GM12878 (cell line): ENCODE measurements at regions not wholly inside any gene's neighbourhood (a gene's known extent, or its start where the extent isn't known, plus 50 kb on each side); places are given as distances from the start of the nearest gene placed in this dataset.

Source experiments
- ATAC-seq: fragments of 200-7000 bp; cut with Tn5 transposase; 3 replicates; pipeline ENCODE4 v1.9.1; 2020; ENCODE audit warnings: mild to moderate bottlenecking, moderate library complexity
- BruUV-seq: library from RNA; stranded (reverse); fragments of 400-500 nt; replicated peaks from 2 replicates; lab custom pipeline; 2021; lab: Mats Ljungman, UMichigan
- CTCF ChIA-PET: fragments of 300-600 bp; sonication (Branson Sonifier 250); formaldehyde crosslinking; extraction: SDS; loops from one replicate; lab custom pipeline; 2021; ENCODE audit warnings: inconsistent platforms; lab: Yijun Ruan, JAX
- POLR2A ChIA-PET: fragments of 350-600 bp; formaldehyde crosslinking; extraction: SDS; loops from one replicate; lab custom pipeline; 2021; ENCODE audit warnings: inconsistent platforms; lab: Charles Lee
- RAD21 ChIA-PET: fragments of 300-600 bp; sonication (Branson Sonifier 250); formaldehyde crosslinking; loops from one replicate; lab custom pipeline; 2023; ENCODE audit warnings: antibody characterized with exemption; ENCODE audit not compliant: unreplicated experiment; lab: Charles Lee
- SMC1A ChIA-PET: fragments of 300-600 bp; sonication (Branson Sonifier 250); formaldehyde crosslinking; loops from one replicate; lab custom pipeline; 2023; ENCODE audit not compliant: unreplicated experiment, uncharacterized antibody; lab: Charles Lee
- DNase-seq: peaks from one replicate; pipeline ENCODE4 v3.0.0-alpha.2; 2011; ENCODE audit warnings: low read depth, low spot score
- FAIRE-seq: peaks from 3 replicates; lab custom pipeline; 2011; peaks lifted over from hg19 to GRCh38; lab: Jason Lieb, UNC
- H2AFZ ChIP-seq: 2 replicates; pipeline ENCODE4 v1.6.0; 2011; ENCODE audit warnings: low read depth, low read length, control low read depth; ENCODE audit not compliant: control insufficient read depth
- H3K27ac ChIP-seq: 2 replicates; pipeline ENCODE4 v1.5.1; 2011; ENCODE audit warnings: control low read depth; ENCODE audit not compliant: control insufficient read depth, insufficient read depth
- H3K27me3 ChIP-seq, 2 experiments: replicated peaks in 1 of 2; 2 replicates each; pipeline versions ENCODE4 v1.6.0 to v1.6.1; 2011; ENCODE audit warnings: low read length in 1 of 2; ENCODE audit not compliant: control insufficient read depth in 2 of 2, insufficient read depth in 2 of 2
- H3K36me3 ChIP-seq, 2 experiments: 2 replicates each; pipeline ENCODE4 v1.5.1; 2011; ENCODE audit warnings: low read length in 1 of 2; ENCODE audit not compliant: control insufficient read depth in 2 of 2, insufficient read depth in 2 of 2
- H3K4me1 ChIP-seq: 2 replicates; pipeline ENCODE4 v1.6.1; 2011; ENCODE audit warnings: mild to moderate bottlenecking, low read length, moderate library complexity, mixed read lengths; ENCODE audit not compliant: control insufficient read depth, insufficient read depth
- H3K4me2 ChIP-seq: 2 replicates; pipeline ENCODE4 v1.6.0; 2011; ENCODE audit warnings: control low read depth; ENCODE audit not compliant: control insufficient read depth, insufficient read depth
- H3K4me3 ChIP-seq: fragments of 200-600 bp; sonication (generic); 2 replicates; pipeline ENCODE4 v1.5.1; 2016
- H3K79me2 ChIP-seq: 2 replicates; pipeline ENCODE4 v1.6.0; 2011; ENCODE audit warnings: low read length; ENCODE audit not compliant: control insufficient read depth, insufficient read depth
- H3K9ac ChIP-seq: 2 replicates; pipeline ENCODE4 v1.8.0; 2011; ENCODE audit warnings: low read length, control low read depth, mixed read lengths; ENCODE audit not compliant: control insufficient read depth, insufficient read depth
- H3K9me3 ChIP-seq: replicated peaks from 3 replicates; pipeline ENCODE4 v1.5.1; 2011; ENCODE audit warnings: mild to moderate bottlenecking, low read length; ENCODE audit not compliant: control insufficient read depth, insufficient read depth
- H4K20me1 ChIP-seq: 2 replicates; pipeline ENCODE4 v1.6.0; 2011; ENCODE audit not compliant: control insufficient read depth, insufficient read depth
- CEBPZ ChIP-seq: fragments of 150-350 bp; IDR thresholded peaks from 2 replicates; pipeline ENCODE4 v1.6.1; 2016; ENCODE audit warnings: low read depth, low read length
- E4F1 ChIP-seq: fragments of 450-650 bp; IDR thresholded peaks from 2 replicates; pipeline ENCODE4 v1.6.1; 2018; ENCODE audit warnings: borderline replicate concordance, mild to moderate bottlenecking; ENCODE audit not compliant: partially characterized antibody
- GABPA ChIP-seq: IDR thresholded peaks from 2 replicates; pipeline ENCODE4 v1.6.1; 2014; ENCODE audit warnings: antibody characterized with exemption, low read depth, mild to moderate bottlenecking, inconsistent platforms
- JUNB ChIP-seq: IDR thresholded peaks from 2 replicates; pipeline ENCODE4 v1.6.1; 2016; ENCODE audit warnings: antibody characterized with exemption, mild to moderate bottlenecking
- KAT2A ChIP-seq: conservative IDR thresholded peaks from 2 replicates; pipeline ENCODE4 v1.6.1; 2011; ENCODE audit warnings: low read depth, low read length; ENCODE audit not compliant: control insufficient read depth
- MYB ChIP-seq: fragments of 150-350 bp; IDR thresholded peaks from 2 replicates; pipeline ENCODE4 v1.6.1; 2014; ENCODE audit warnings: mild to moderate bottlenecking, low read depth, low read length, borderline replicate concordance
- SKIL ChIP-seq: fragments of 450-650 bp; IDR thresholded peaks from 2 replicates; pipeline ENCODE4 v1.6.1; 2017; ENCODE audit warnings: mild to moderate bottlenecking, low read depth, inconsistent platforms; ENCODE audit not compliant: poor library complexity, severe bottlenecking
- ZNF687 ChIP-seq: fragments of 450-650 bp; IDR thresholded peaks from 2 replicates; pipeline ENCODE4 v1.6.1; 2017; ENCODE audit warnings: mild to moderate bottlenecking, moderate library complexity
- WGBS: methylation state at CpG from one replicate; pipeline ENCODE4 v1.1.6; 2016; ENCODE audit warnings: low lambda C conversion rate; ENCODE audit not compliant: insufficient replicate concordance, insufficient coverage; ENCODE audit errors: missing lambda C conversion rate; 5-methylcytosine and 5-hydroxymethylcytosine counted together
- in situ Hi-C: fragments of 300-500 bp; cut with MboI; formaldehyde crosslinking; loops from 9 replicates; pipeline ENCODE4 v1.14.3; 2018; ENCODE audit warnings: mixed read lengths
- intact Hi-C: fragments of 100-400 bp; cut with micrococcal nuclease; formaldehyde crosslinking; loops from one replicate; pipeline ENCODE4 v1.14.2; 2022; ENCODE audit not compliant: unreplicated experiment

- no peak for TF ChIP-seq SKIL
- TF ChIP-seq JUNB, result no peak
- TF ChIP-seq CEBPZ, result no peak
- TF ChIP-seq, all 136 proteins: peak for 0
Measured at GRCh38 chrX:45633419-45633818, 432.7 kb upstream of the DIPK2B start (continued).

GRCh38 chrX:45632506-45632905 is 431.8 kb upstream of the DIPK2B start:
- ChIA-PET SMC1A (no interaction called here), POLR2A (no interaction called here), CTCF (no interaction called here), RAD21 (interaction anchor here (1.2 kb wide), 1 partner anchor 217 kb away, joined by 3 read pairs; no protein-coding TSS in a partner anchor)
- Histone ChIP-seq H3K9me3 (no peaks in the 10 kb centered on the region; the same call in 2 of the 3 replicates), H4K20me1 (no peaks in the 10 kb centered on the region), H3K4me3 (no peak overlapping the region), H3K27ac (no peak overlapping the region), H3K27me3 (no peaks in the 10 kb centered on the region), H3K9ac (no peak overlapping the region), H2AFZ (no peak overlapping the region), H3K4me1 (no peaks in the 10 kb centered on the region), H3K79me2 (no peaks in the 10 kb centered on the region), H3K4me2 (no peak overlapping the region), H3K36me3 (no peaks in the 10 kb centered on the region)
- ATAC-seq (no peak), FAIRE-seq (no peak), DNase-seq (no peak)
- in situ Hi-C loops, result no loop called here
- BruUV-seq, result no TSS peak
- WGBS, result 71% methylated on average over 17 of the region's 17 CpGs
- intact Hi-C loops, result no loop called here
- TF ChIP-seq E4F1 (no peak), GABPA (no peak), MYB (no peak), ZNF687 (no peak), KAT2A (no peak)
